ENCODE measurements at regions not wholly inside any gene's neighbourhood (a gene's known extent, or its start where the extent isn't known, plus 50 kb on each side); places are given as distances from the start of the nearest gene placed in this dataset.
"Not testable (repeated sequence)": the region's sequence is repeated elsewhere in the genome, so short reads cannot be mapped to it uniquely, and the experiment has no call there.

- DNase-seq: no peak
These were observed 586.5 kb upstream of the NRG3 start for GRCh38 chr10:81288544-81288943.

- no peak for DNase-seq
These were observed 577.7 kb upstream of the NRG3 start for GRCh38 chr10:81297292-81297691.

GRCh38 chr10:81303656-81304055 lies 571.3 kb upstream of the NRG3 start:
- no peak for DNase-seq

GRCh38 chr10:81306971-81307782 lies 567.8 kb upstream of the NRG3 start:
- DNase-seq: no peak

- DNase-seq: no peak
These were observed 565.9 kb upstream of the NRG3 start for GRCh38 chr10:81309041-81309552.

- no peak for DNase-seq
These were observed 560.5 kb upstream of the NRG3 start for GRCh38 chr10:81314471-81314870.

- no peak for DNase-seq
These were observed 560.0 kb upstream of the NRG3 start for GRCh38 chr10:81315026-81315425.

- DNase-seq: no peak
These were observed 527.0 kb upstream of the NRG3 start for GRCh38 chr10:81348003-81348402.

GRCh38 chr10:81367132-81367531 lies 507.9 kb upstream of the NRG3 start:
- DNase-seq: no peak

GRCh38 chr10:81386817-81387216 lies 488.2 kb upstream of the NRG3 start:
- no peak for DNase-seq

- DNase-seq: no peak
These were observed 471.5 kb upstream of the NRG3 start for GRCh38 chr10:81403451-81403850.

- no peak for DNase-seq
These were observed 469.6 kb upstream of the NRG3 start for GRCh38 chr10:81405399-81405798.

- DNase-seq: no peak
These were observed 461.0 kb upstream of the NRG3 start for GRCh38 chr10:81414038-81414437.

- no peak for DNase-seq
These were observed 448.3 kb upstream of the NRG3 start for GRCh38 chr10:81426722-81427121.

GRCh38 chr10:81428456-81429134 lies 446.4 kb upstream of the NRG3 start:
- DNase-seq: no peak

- no peak for DNase-seq
These were observed 435.5 kb upstream of the NRG3 start for GRCh38 chr10:81439445-81439844.

- not testable (repeated sequence) for DNase-seq
These were observed 433.4 kb upstream of the NRG3 start for GRCh38 chr10:81441624-81442023.

- no peak for DNase-seq
These were observed 430.6 kb upstream of the NRG3 start for GRCh38 chr10:81444242-81444929.

- DNase-seq: no peak
These were observed 424.3 kb upstream of the NRG3 start for GRCh38 chr10:81450651-81451050.

- DNase-seq: no peak
These were observed 402.0 kb upstream of the NRG3 start for GRCh38 chr10:81472927-81473470.

GRCh38 chr10:81473755-81474154 lies 401.2 kb upstream of the NRG3 start:
- no peak for DNase-seq

- DNase-seq: no peak
These were observed 395.7 kb upstream of the NRG3 start for GRCh38 chr10:81479316-81479715.

GRCh38 chr10:81496626-81497025 lies 378.4 kb upstream of the NRG3 start:
- no peak for DNase-seq

Data from activated T-cell treated with anti-CD3 and anti-CD28 coated beads, Interleukin-2, amount 50 U/mL, for 1 hour (primary cell).